Subcutaneous abdominal adipose tissue (tissue), 5 donors: ENCODE measurements at regions not wholly inside any gene's neighbourhood (a gene's known extent, or its start where the extent isn't known, plus 50 kb on each side); places are given as distances from the start of the nearest gene placed in this dataset.

Source experiments
- H3K27ac ChIP-seq: one replicate; pipeline ENCODE4 v1.7.0; 2013; ENCODE audit warnings: low read depth, mild to moderate bottlenecking, inconsistent platforms, low read length, moderate library complexity
- H3K27me3 ChIP-seq, 5 donors: one replicate each; pipeline ENCODE4 v1.7.0; 2013; ENCODE audit warnings: low read length in 5 of 5, inconsistent platforms in 1 of 5; ENCODE audit not compliant: control insufficient read depth in 5 of 5, insufficient read depth in 4 of 5
- H3K36me3 ChIP-seq, 5 donors: one replicate each; pipeline ENCODE4 v1.7.0; 2013; ENCODE audit warnings: low read length in 5 of 5; ENCODE audit not compliant: control insufficient read depth in 5 of 5, insufficient read depth in 5 of 5
- H3K4me1 ChIP-seq, 5 donors: one replicate each; pipeline ENCODE4 v1.7.0; 2013; ENCODE audit warnings: low read length in 5 of 5, mild to moderate bottlenecking in 3 of 5, moderate library complexity in 1 of 5; ENCODE audit not compliant: control insufficient read depth in 5 of 5, insufficient read depth in 5 of 5
- H3K4me3 ChIP-seq, 5 donors: one replicate each; pipeline ENCODE4 v1.7.0; 2013; ENCODE audit warnings: low read length in 5 of 5, low read depth in 1 of 5
- H3K9ac ChIP-seq, 5 donors: one replicate each; pipeline ENCODE4 v1.7.0; 2013; ENCODE audit warnings: low read length in 5 of 5, mild to moderate bottlenecking in 4 of 5, moderate library complexity in 3 of 5
- H3K9me3 ChIP-seq, 5 donors: one replicate each; pipeline ENCODE4 v1.7.0; 2013; ENCODE audit warnings: low read length in 5 of 5; ENCODE audit not compliant: control insufficient read depth in 5 of 5
- donor health status: healthy.
- donor health status: healthy.
- donor health status: healthy.
- donor health status: healthy.
- donor health status: healthy.

GRCh38 chr2:136611451-136611850 is 153.9 kb upstream of the THSD7B start:
- Histone ChIP-seq H3K27me3 (no peaks in the 10 kb centered on the region), H3K4me1 (no peaks in the 10 kb centered on the region), H3K9ac (no peak overlapping the region), H3K4me3 (no peak overlapping the region), H3K9me3 (no peaks in the 10 kb centered on the region), H3K36me3 (no peaks in the 10 kb centered on the region), H3K27ac (no peak overlapping the region)

GRCh38 chr2:136582628-136583205 is 182.6 kb upstream of the THSD7B start:
- no peak overlapping the region for H3K9ac ChIP-seq
- H3K9me3 ChIP-seq, result peaks cover 0 to 7% (median 3%) of the 10 kb centered on the region in 5 donors
- H3K27me3 ChIP-seq, result peaks cover 0 to 3% (median 0%) of the 10 kb centered on the region in 5 donors
- H3K27ac ChIP-seq, result no peak overlapping the region
- no peaks in the 10 kb centered on the region for H3K36me3 ChIP-seq
- H3K4me3 ChIP-seq, result no peak overlapping the region
- no peaks in the 10 kb centered on the region for H3K4me1 ChIP-seq

GRCh38 chr2:136572335-136572734 is 193.0 kb upstream of the THSD7B start:
- H3K9me3 ChIP-seq, result no peaks in the 10 kb centered on the region
- no peak overlapping the region for H3K4me3 ChIP-seq
- no peaks in the 10 kb centered on the region for H3K27me3 ChIP-seq
- H3K36me3 ChIP-seq, result no peaks in the 10 kb centered on the region
- H3K27ac ChIP-seq, result no peak overlapping the region
- no peak overlapping the region for H3K9ac ChIP-seq
- no peaks in the 10 kb centered on the region for H3K4me1 ChIP-seq

- Histone ChIP-seq H3K4me3 (no peak overlapping the region), H3K27ac (no peak overlapping the region), H3K36me3 (no peaks in the 10 kb centered on the region), H3K27me3 (no peaks in the 10 kb centered on the region), H3K9me3 (no peaks in the 10 kb centered on the region), H3K9ac (no peak overlapping the region), H3K4me1 (no peaks in the 10 kb centered on the region)
Measured at GRCh38 chr2:136557203-136557602, 208.1 kb upstream of the THSD7B start.

- no peak overlapping the region for H3K4me3 ChIP-seq
- H3K4me1 ChIP-seq, result no peaks in the 10 kb centered on the region
- no peaks in the 10 kb centered on the region for H3K27me3 ChIP-seq
- H3K9ac ChIP-seq, result no peak overlapping the region
- no peaks in the 10 kb centered on the region for H3K9me3 ChIP-seq
- no peaks in the 10 kb centered on the region for H3K36me3 ChIP-seq
- no peak overlapping the region for H3K27ac ChIP-seq
Measured at GRCh38 chr2:136550181-136550580, 215.2 kb upstream of the THSD7B start.

GRCh38 chr2:136539355-136539754 is 226.0 kb upstream of the THSD7B start:
- no peak overlapping the region for H3K27ac ChIP-seq
- H3K27me3 ChIP-seq, result no peaks in the 10 kb centered on the region
- H3K4me1 ChIP-seq, result no peaks in the 10 kb centered on the region
- H3K4me3 ChIP-seq, result no peak overlapping the region
- H3K36me3 ChIP-seq, result no peaks in the 10 kb centered on the region
- no peak overlapping the region for H3K9ac ChIP-seq
- no peaks in the 10 kb centered on the region for H3K9me3 ChIP-seq

GRCh38 chr2:136538489-136538888 is 226.9 kb upstream of the THSD7B start:
- Histone ChIP-seq H3K4me1 (no peaks in the 10 kb centered on the region), H3K4me3 (no peak overlapping the region), H3K27ac (no peak overlapping the region), H3K27me3 (no peaks in the 10 kb centered on the region), H3K9ac (no peak overlapping the region), H3K9me3 (no peaks in the 10 kb centered on the region), H3K36me3 (no peaks in the 10 kb centered on the region)

- Histone ChIP-seq H3K4me3 (no peak overlapping the region), H3K27ac (no peak overlapping the region), H3K4me1 (no peaks in the 10 kb centered on the region), H3K36me3 (no peaks in the 10 kb centered on the region), H3K27me3 (peaks cover 0 to 2% (median 0%) of the 10 kb centered on the region in 5 donors), H3K9ac (no peak overlapping the region), H3K9me3 (no peaks in the 10 kb centered on the region)
Measured at GRCh38 chr2:136534811-136535210, 230.5 kb upstream of the THSD7B start.

GRCh38 chr2:136532171-136532570 is 233.2 kb upstream of the THSD7B start:
- Histone ChIP-seq H3K4me3 (no peak overlapping the region), H3K36me3 (no peaks in the 10 kb centered on the region), H3K4me1 (no peaks in the 10 kb centered on the region), H3K9ac (no peak overlapping the region), H3K27me3 (peaks cover 0 to 2% (median 0%) of the 10 kb centered on the region in 5 donors), H3K27ac (no peak overlapping the region), H3K9me3 (no peaks in the 10 kb centered on the region)

- no peak overlapping the region for H3K4me3 ChIP-seq
- no peaks in the 10 kb centered on the region for H3K4me1 ChIP-seq
- H3K9me3 ChIP-seq, result no peaks in the 10 kb centered on the region
- no peaks in the 10 kb centered on the region for H3K36me3 ChIP-seq
- no peak overlapping the region for H3K9ac ChIP-seq
- H3K27me3 ChIP-seq, result peaks cover 0 to 2% (median 0%) of the 10 kb centered on the region in 5 donors
- no peak overlapping the region for H3K27ac ChIP-seq
Measured at GRCh38 chr2:136531731-136532130, 233.6 kb upstream of the THSD7B start.

- Histone ChIP-seq H3K9me3 (no peaks in the 10 kb centered on the region), H3K36me3 (no peaks in the 10 kb centered on the region), H3K4me1 (no peaks in the 10 kb centered on the region), H3K27me3 (peaks cover 0 to 2% (median 0%) of the 10 kb centered on the region in 5 donors), H3K9ac (no peak overlapping the region), H3K27ac (no peak overlapping the region), H3K4me3 (no peak overlapping the region)
Measured at GRCh38 chr2:136530146-136530545, 235.2 kb upstream of the THSD7B start.
